Pancreas (tissue), 10 donors: ENCODE measurements at regions not wholly inside any gene's neighbourhood (a gene's known extent, or its start where the extent isn't known, plus 50 kb on each side); places are given as distances from the start of the nearest gene placed in this dataset.

Experiments used
- ATAC-seq, 4 donors: fragments of 200-7000 bp; cut with Tn5 transposase; one replicate each; pipeline versions ENCODE4 v1.8.0 to v1.9.1; 2020; ENCODE audit warnings: mild to moderate bottlenecking in 4 of 4, moderate library complexity in 4 of 4
- DNase-seq, 6 donors: peaks; one replicate each; pipeline ENCODE4 v3.0.0-alpha.2; 2020
- FAIRE-seq: peaks from 2 replicates; lab custom pipeline; 2012; peaks lifted over from hg19 to GRCh38; lab: Jason Lieb, UNC
- H3K27ac ChIP-seq, 4 donors: fragments of 200-600 bp; sonication (generic); 1 replicate in 3 of 4; 2 replicates in 1 of 4; pipeline versions ENCODE4 v1.5.0 to v1.8.0; 2020
- H3K27me3 ChIP-seq, 4 donors: fragments of 200-600 bp; one replicate each; pipeline ENCODE4 v1.8.0; 2021
- H3K36me3 ChIP-seq, 3 donors: fragments of 200-600 bp; sonication (generic) in 1 of 3; one replicate each; pipeline versions ENCODE4 v1.5.0 to v1.8.0; 2020 to 2021
- H3K4me1 ChIP-seq, 3 donors: fragments of 200-600 bp; one replicate each; pipeline ENCODE4 v1.8.0; 2021
- H3K4me3 ChIP-seq, 4 donors: fragments of 200-600 bp; sonication (generic) in 2 of 4; one replicate each; pipeline versions ENCODE4 v1.5.0 to v1.8.0; 2020 to 2021
- H3K9me3 ChIP-seq, 4 donors: fragments of 200-600 bp; one replicate each; pipeline ENCODE4 v1.8.0; 2021
- WGBS, 2 donors: extraction: QIAGEN DNeasy Blood & Tissue Kit; methylation state at CpG; one replicate each; pipeline ENCODE4 v1.1.7; 2013; 5-methylcytosine and 5-hydroxymethylcytosine counted together
- intact Hi-C, 3 donors: fragments of 100-400 bp; cut with DNase I; formaldehyde crosslinking; loops; one replicate each; pipeline versions ENCODE4 v1.11.1 to v1.14.2; 2022
- TF ChIP-seq, protein P1 (sequence below), 4 donors: fragments of 200-600 bp; sonication (generic) in 3 of 4; IDR thresholded peaks; one replicate each; pipeline versions ENCODE4 v1.5.0 to v1.8.0; 2021; ENCODE audit warnings: antibody characterized with exemption in 4 of 4
- donor health status: healthy with polysubstance abuse.
- donor health status: DM: no; HTN: no; CAD: no; lungs with moderate emphysema.
- donor health status: DM: no; HTN: no; CAD: no.
- donor health status: control.
- donor health status: control.
- donor health status: Bipolar disorder and iron deficiency.
- donor health status: DM: yes; HTN: yes; CAD: no.
- donor health status: DM: no; HTN: no; CAD: no.
- donor health status: DM: no; HTN: no; CAD: no.
- donor health status: DM: yes; HTN: yes; CAD: no.

- Histone ChIP-seq H3K27ac (no peak overlapping the region), H3K4me1 (no peaks in the 10 kb centered on the region), H3K4me3 (no peak overlapping the region), H3K27me3 (no peaks in the 10 kb centered on the region), H3K36me3 (no peaks in the 10 kb centered on the region), H3K9me3 (no peaks in the 10 kb centered on the region)
- intact Hi-C loops: no loop called here
- DNase-seq (no peak), FAIRE-seq (no peak), ATAC-seq (peak in 1 of 4 donors; percentile 20)
- TF ChIP-seq, protein P1, sequence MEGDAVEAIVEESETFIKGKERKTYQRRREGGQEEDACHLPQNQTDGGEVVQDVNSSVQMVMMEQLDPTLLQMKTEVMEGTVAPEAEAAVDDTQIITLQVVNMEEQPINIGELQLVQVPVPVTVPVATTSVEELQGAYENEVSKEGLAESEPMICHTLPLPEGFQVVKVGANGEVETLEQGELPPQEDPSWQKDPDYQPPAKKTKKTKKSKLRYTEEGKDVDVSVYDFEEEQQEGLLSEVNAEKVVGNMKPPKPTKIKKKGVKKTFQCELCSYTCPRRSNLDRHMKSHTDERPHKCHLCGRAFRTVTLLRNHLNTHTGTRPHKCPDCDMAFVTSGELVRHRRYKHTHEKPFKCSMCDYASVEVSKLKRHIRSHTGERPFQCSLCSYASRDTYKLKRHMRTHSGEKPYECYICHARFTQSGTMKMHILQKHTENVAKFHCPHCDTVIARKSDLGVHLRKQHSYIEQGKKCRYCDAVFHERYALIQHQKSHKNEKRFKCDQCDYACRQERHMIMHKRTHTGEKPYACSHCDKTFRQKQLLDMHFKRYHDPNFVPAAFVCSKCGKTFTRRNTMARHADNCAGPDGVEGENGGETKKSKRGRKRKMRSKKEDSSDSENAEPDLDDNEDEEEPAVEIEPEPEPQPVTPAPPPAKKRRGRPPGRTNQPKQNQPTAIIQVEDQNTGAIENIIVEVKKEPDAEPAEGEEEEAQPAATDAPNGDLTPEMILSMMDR (IDR thresholded peaks at IDR 0.05): no peak
- 75 to 78% methylated on average over 2 of the region's 2 CpGs for WGBS, 2 donors
Measured at GRCh38 chr1:67525053-67525760, 95.0 kb upstream of the SERBP1 start.

GRCh38 chr1:67528141-67528540, 97.9 kb upstream of the SERBP1 start:
- no peaks in the 10 kb centered on the region for H3K27me3 ChIP-seq
- no peak for FAIRE-seq
- no peak for DNase-seq

DNA sequence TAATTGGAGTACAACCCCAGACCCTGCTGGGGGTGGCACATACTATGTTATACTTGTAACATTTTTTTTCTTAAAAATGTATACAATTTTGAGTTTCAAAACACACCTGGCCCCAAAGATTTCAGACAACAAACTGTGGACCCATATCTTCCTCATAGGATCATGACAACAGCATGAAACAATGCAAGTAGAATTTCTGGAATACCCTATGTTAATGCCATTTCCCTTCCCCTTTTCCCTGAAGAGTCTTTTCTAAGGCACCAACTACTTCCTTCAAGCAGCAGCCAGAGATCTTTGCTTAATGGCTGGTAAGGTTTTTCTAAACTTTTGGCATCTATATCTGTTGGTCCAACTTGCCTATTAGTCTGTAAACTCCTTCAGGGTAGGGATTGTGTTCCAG, 99.9 kb upstream of the SERBP1 start:
- Histone ChIP-seq H3K4me3 (no peak overlapping the region), H3K27ac (no peak overlapping the region), H3K4me1 (peaks cover 0 to 8% (median 0%) of the 10 kb centered on the region in 3 donors), H3K27me3 (no peaks in the 10 kb centered on the region), H3K36me3 (no peaks in the 10 kb centered on the region), H3K9me3 (no peaks in the 10 kb centered on the region)
- DNase-seq (no peak), ATAC-seq (no peak), FAIRE-seq (no peak)
- intact Hi-C loops: loop anchor here in 2 of 3 donors (10.0 kb wide), 2 partner anchors 225 to 235 kb away; no protein-coding TSS in a partner anchor
- TF ChIP-seq, protein P1 (IDR thresholded peaks at IDR 0.05): no peak

More at GRCh38 chr1:67528141-67528540, 97.9 kb upstream of the SERBP1 start:
- Histone ChIP-seq H3K9me3 (no peaks in the 10 kb centered on the region), H3K4me1 (peaks cover 0 to 6% (median 0%) of the 10 kb centered on the region in 3 donors), H3K36me3 (no peaks in the 10 kb centered on the region), H3K27ac (no peak overlapping the region), H3K4me3 (no peak overlapping the region)
- WGBS, 2 donors: 77 to 78% methylated on average over 4 of the region's 4 CpGs
- ATAC-seq: no peak
- intact Hi-C loops: no loop called here
- TF ChIP-seq, protein P1 (IDR thresholded peaks at IDR 0.05): no peak

- Histone ChIP-seq H3K36me3 (no peaks in the 10 kb centered on the region), H3K4me3 (no peak overlapping the region), H3K9me3 (no peaks in the 10 kb centered on the region), H3K27me3 (no peaks in the 10 kb centered on the region), H3K27ac (no peak overlapping the region), H3K4me1 (peaks cover 0 to 8% (median 0%) of the 10 kb centered on the region in 3 donors)
- no peak for FAIRE-seq
- intact Hi-C loops: loop anchor here in 2 of 3 donors (10.0 kb wide), 2 partner anchors 222 to 232 kb away; no protein-coding TSS in a partner anchor
- DNase-seq: peak in 3 of 6 donors; percentile 39 to 50 (median 41)
- peak; percentile 79 to 93 (median 88) for ATAC-seq
- TF ChIP-seq, protein P1 (IDR thresholded peaks at IDR 0.05): peak; percentile 42 to 62 (median 52)
- 61 to 67% methylated on average over 7 of the region's 7 CpGs for WGBS, 2 donors
Measured at GRCh38 chr1:67532452-67533216, 102.4 kb upstream of the SERBP1 start.
